ENCODE measurements at regions not wholly inside any gene's neighbourhood (a gene's known extent, or its start where the extent isn't known, plus 50 kb on each side); places are given as distances from the start of the nearest gene placed in this dataset.
A peak's percentile ranks its signal among the peaks of the same experiment; 100 is the strongest.

GRCh38 chr2:71857636-71858035 lies 290.0 kb downstream of the CYP26B1 start:
- ChIA-PET CTCF (no interaction called here), POLR2A (no interaction called here)
- intact Hi-C loops (cut with micrococcal nuclease): no loop called here
- DNase-seq (no peak), ATAC-seq (no peak)
- peaks cover 3% of the 10 kb centered on the region for H3K9me3 Mint-ChIP-seq
- no peak for TF ChIP-seq CTCF (IDR thresholded peaks at IDR 0.05)
- H3K4me3 Mint-ChIP-seq: no peak overlapping the region
- no peaks in the 10 kb centered on the region for H3K4me1 Mint-ChIP-seq (ENCODE audit: low read depth)
- H3K27me3 Mint-ChIP-seq: no peaks in the 10 kb centered on the region
- H3K27ac Mint-ChIP-seq: no peak overlapping the region
- H3K36me3 Mint-ChIP-seq (ENCODE audit: low read depth): no peaks in the 10 kb centered on the region

- no peaks in the 10 kb centered on the region for H3K36me3 Mint-ChIP-seq (ENCODE audit: low read depth)
Measured at GRCh38 chr2:71856773-71857525, 290.7 kb downstream of the CYP26B1 start.

GRCh38 chr2:71853858-71854257 lies 293.8 kb downstream of the CYP26B1 start:
- no peak for TF ChIP-seq CTCF (IDR thresholded peaks at IDR 0.05)
- Mint-ChIP-seq H3K4me1 (ENCODE audit: low read depth) (no peaks in the 10 kb centered on the region), H3K36me3 (ENCODE audit: low read depth) (no peaks in the 10 kb centered on the region), H3K27me3 (peaks cover 2% of the 10 kb centered on the region), H3K9me3 (peaks cover 3% of the 10 kb centered on the region), H3K4me3 (no peak overlapping the region), H3K27ac (no peak overlapping the region)
- DNase-seq: no peak
- ATAC-seq: no peak
- intact Hi-C loops (cut with micrococcal nuclease): no loop called here
- POLR2A ChIA-PET: no interaction called here
- CTCF ChIA-PET: no interaction called here

More at GRCh38 chr2:71856773-71857525, 290.7 kb downstream of the CYP26B1 start:
- no peak for TF ChIP-seq CTCF (IDR thresholded peaks at IDR 0.05)
- ATAC-seq (no peak), DNase-seq (peak; percentile 18)
- H3K4me1 Mint-ChIP-seq (ENCODE audit: low read depth): no peaks in the 10 kb centered on the region
- intact Hi-C loops (cut with micrococcal nuclease): no loop called here
- ChIA-PET CTCF (no interaction called here), POLR2A (no interaction called here)
- H3K27ac Mint-ChIP-seq: no peak overlapping the region
- H3K9me3 Mint-ChIP-seq: peaks cover 3% of the 10 kb centered on the region
- no peaks in the 10 kb centered on the region for H3K27me3 Mint-ChIP-seq
- H3K4me3 Mint-ChIP-seq: no peak overlapping the region

GRCh38 chr2:71852141-71852711 lies 295.4 kb downstream of the CYP26B1 start:
- H3K4me3 Mint-ChIP-seq: no peak overlapping the region
- ChIA-PET CTCF (no interaction called here), POLR2A (no interaction called here)
- no peaks in the 10 kb centered on the region for H3K4me1 Mint-ChIP-seq (ENCODE audit: low read depth)
- H3K36me3 Mint-ChIP-seq (ENCODE audit: low read depth): no peaks in the 10 kb centered on the region
- intact Hi-C loops (cut with micrococcal nuclease): no loop called here
- H3K27me3 Mint-ChIP-seq: peaks cover 2% of the 10 kb centered on the region
- no peak overlapping the region for H3K27ac Mint-ChIP-seq
- no peak for TF ChIP-seq CTCF (IDR thresholded peaks at IDR 0.05)
- peaks cover 3% of the 10 kb centered on the region for H3K9me3 Mint-ChIP-seq
- DNase-seq (no peak), ATAC-seq (no peak)

GRCh38 chr2:71851094-71851750 lies 296.4 kb downstream of the CYP26B1 start:
- Mint-ChIP-seq H3K9me3 (peaks cover 3% of the 10 kb centered on the region), H3K4me1 (ENCODE audit: low read depth) (no peaks in the 10 kb centered on the region), H3K36me3 (ENCODE audit: low read depth) (no peaks in the 10 kb centered on the region), H3K4me3 (no peak overlapping the region), H3K27me3 (peaks cover 2% of the 10 kb centered on the region), H3K27ac (no peak overlapping the region)
- DNase-seq (no peak), ATAC-seq (no peak)
- ChIA-PET CTCF (no interaction called here), POLR2A (no interaction called here)
- intact Hi-C loops (cut with micrococcal nuclease): no loop called here
- no peak for TF ChIP-seq CTCF (IDR thresholded peaks at IDR 0.05)
